Right lobe of liver (tissue), 4 donors: ENCODE measurements at regions not wholly inside any gene's neighbourhood (a gene's known extent, or its start where the extent isn't known, plus 50 kb on each side); places are given as distances from the start of the nearest gene placed in this dataset.

ENCODE experiments used
- CTCF ChIP-seq, 4 donors: fragments of 200-600 bp in 3 of 4; fragments of 450-650 bp in 1 of 4; IDR thresholded peaks; one replicate each; pipeline versions ENCODE4 v1.5.1 to v1.8.0; 2016 to 2022; ENCODE audit warnings: antibody characterized with exemption in 4 of 4, mild to moderate bottlenecking in 2 of 4
- POLR2A ChIP-seq: fragments of 450-650 bp; IDR thresholded peaks from one replicate; pipeline ENCODE4 v1.6.1; 2017; ENCODE audit warnings: antibody characterized with exemption, mild to moderate bottlenecking
- donor health status: DM: no; HTN: no; CAD: no.
- donor health status: DM: no; HTN: no; CAD: no.
- donor health status: DM: no; HTN: yes; CAD: no.

GRCh38 chr11:112543390-112543789, 282.7 kb upstream of the PLET1 start:
- TF ChIP-seq POLR2A (no peak), CTCF (IDR thresholded peaks at IDR 0.05) (no peak)
